Hematopoietic multipotent progenitor cell treated with erythropoietin and hydrocortisone succinate and interleukin-3 and kit ligand, for 17 days (in vitro differentiated cells): ENCODE measurements at regions not wholly inside any gene's neighbourhood (a gene's known extent, or its start where the extent isn't known, plus 50 kb on each side); places are given as distances from the start of the nearest gene placed in this dataset.
"Not testable (repeated sequence)": the region's sequence is repeated elsewhere in the genome, so short reads cannot be mapped to it uniquely, and the experiment has no call there.

Experiments
- DNase-seq: peaks from one replicate; pipeline ENCODE4 v3.0.0-alpha.2; 2015; ENCODE audit warnings: low spot score

- not testable (repeated sequence) for DNase-seq
Measured at GRCh38 chr9:61953108-61953507, 763.3 kb downstream of the SPATA31A7 start.

GRCh38 chr9:61971635-61972034 lies 781.8 kb downstream of the SPATA31A7 start:
- not testable (repeated sequence) for DNase-seq

GRCh38 chr9:61974501-61974900 lies 784.7 kb downstream of the SPATA31A7 start:
- DNase-seq: not testable (repeated sequence)

- not testable (repeated sequence) for DNase-seq
Measured at GRCh38 chr9:61976318-61976717, 786.5 kb downstream of the SPATA31A7 start.

- DNase-seq: not testable (repeated sequence)
Measured at GRCh38 chr9:61982727-61983126, 792.9 kb downstream of the SPATA31A7 start.

- DNase-seq: not testable (repeated sequence)
Measured at GRCh38 chr9:61983441-61983840, 793.6 kb downstream of the SPATA31A7 start.

- DNase-seq: peak; percentile 1
Measured at GRCh38 chr9:61983954-61984353, 794.1 kb downstream of the SPATA31A7 start.

GRCh38 chr9:61984513-61984912 lies 794.7 kb downstream of the SPATA31A7 start:
- not testable (repeated sequence) for DNase-seq

GRCh38 chr9:61992110-61992509 lies 802.3 kb downstream of the SPATA31A7 start:
- not testable (repeated sequence) for DNase-seq

- not testable (repeated sequence) for DNase-seq
Measured at GRCh38 chr9:62032441-62032840, 842.6 kb downstream of the SPATA31A7 start.

GRCh38 chr9:62038260-62038659 lies 848.4 kb downstream of the SPATA31A7 start:
- not testable (repeated sequence) for DNase-seq

GRCh38 chr9:62058155-62058554 lies 868.3 kb downstream of the SPATA31A7 start:
- not testable (repeated sequence) for DNase-seq

- DNase-seq: not testable (repeated sequence)
Measured at GRCh38 chr9:62071043-62071442, 881.2 kb downstream of the SPATA31A7 start.

GRCh38 chr9:62073401-62073800 lies 883.6 kb downstream of the SPATA31A7 start:
- DNase-seq: not testable (repeated sequence)

GRCh38 chr9:62084245-62084644 lies 894.4 kb downstream of the SPATA31A7 start:
- DNase-seq: not testable (repeated sequence)

GRCh38 chr9:62095714-62096345 lies 906.0 kb downstream of the SPATA31A7 start:
- DNase-seq: not testable (repeated sequence)

GRCh38 chr9:62110486-62110885 lies 920.6 kb downstream of the SPATA31A7 start:
- DNase-seq: not testable (repeated sequence)

GRCh38 chr9:62116951-62117640 lies 927.3 kb downstream of the SPATA31A7 start:
- DNase-seq: not testable (repeated sequence)

GRCh38 chr9:62119656-62120055 lies 929.8 kb downstream of the SPATA31A7 start:
- not testable (repeated sequence) for DNase-seq

- not testable (repeated sequence) for DNase-seq
Measured at GRCh38 chr9:62125631-62126611, 936.1 kb downstream of the SPATA31A7 start.

- DNase-seq: not testable (repeated sequence)
Measured at GRCh38 chr9:62135022-62135421, 945.2 kb downstream of the SPATA31A7 start.

- not testable (repeated sequence) for DNase-seq
Measured at GRCh38 chr9:62145648-62146047, 955.8 kb downstream of the SPATA31A7 start.
